ENCODE measurements at regions not wholly inside any gene's neighbourhood (a gene's known extent, or its start where the extent isn't known, plus 50 kb on each side); places are given as distances from the start of the nearest gene placed in this dataset.

DNA sequence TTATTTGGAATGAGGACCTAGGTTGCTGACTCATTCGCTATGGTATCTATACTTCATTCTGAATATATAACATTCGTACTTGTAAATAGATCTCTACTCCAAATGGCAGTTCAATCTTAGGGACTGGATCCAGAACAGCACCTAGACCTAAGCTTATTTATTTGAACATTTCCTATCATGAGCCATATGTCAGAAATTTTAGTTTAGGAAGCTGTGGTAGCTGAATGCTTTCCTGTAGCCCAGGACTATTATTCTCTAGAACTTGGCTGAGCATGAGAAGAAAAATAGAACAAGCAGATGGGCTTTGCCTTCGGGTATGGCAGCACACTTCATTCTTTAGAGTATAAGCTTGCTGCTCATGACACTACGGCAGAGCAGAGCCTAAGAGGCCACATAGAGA is 1114.4 kb upstream of the B3GALT2 start:
- Histone ChIP-seq H3K27me3 (no peaks in the 10 kb centered on the region), H3K9me3 (no peaks in the 10 kb centered on the region), H3K36me3 (no peaks in the 10 kb centered on the region), H3K27ac (no peak overlapping the region), H3K4me1 (no peaks in the 10 kb centered on the region), H3K4me3 (replicated peaks in 1 of 3) (no peak overlapping the region)
- DNase-seq = no peak
- intact Hi-C loops (cut with DNase I) = no loop called here
- 81 to 88% methylated on average over 4 of the region's 4 CpGs for WGBS, 2 donors
- TF ChIP-seq, protein P1, sequence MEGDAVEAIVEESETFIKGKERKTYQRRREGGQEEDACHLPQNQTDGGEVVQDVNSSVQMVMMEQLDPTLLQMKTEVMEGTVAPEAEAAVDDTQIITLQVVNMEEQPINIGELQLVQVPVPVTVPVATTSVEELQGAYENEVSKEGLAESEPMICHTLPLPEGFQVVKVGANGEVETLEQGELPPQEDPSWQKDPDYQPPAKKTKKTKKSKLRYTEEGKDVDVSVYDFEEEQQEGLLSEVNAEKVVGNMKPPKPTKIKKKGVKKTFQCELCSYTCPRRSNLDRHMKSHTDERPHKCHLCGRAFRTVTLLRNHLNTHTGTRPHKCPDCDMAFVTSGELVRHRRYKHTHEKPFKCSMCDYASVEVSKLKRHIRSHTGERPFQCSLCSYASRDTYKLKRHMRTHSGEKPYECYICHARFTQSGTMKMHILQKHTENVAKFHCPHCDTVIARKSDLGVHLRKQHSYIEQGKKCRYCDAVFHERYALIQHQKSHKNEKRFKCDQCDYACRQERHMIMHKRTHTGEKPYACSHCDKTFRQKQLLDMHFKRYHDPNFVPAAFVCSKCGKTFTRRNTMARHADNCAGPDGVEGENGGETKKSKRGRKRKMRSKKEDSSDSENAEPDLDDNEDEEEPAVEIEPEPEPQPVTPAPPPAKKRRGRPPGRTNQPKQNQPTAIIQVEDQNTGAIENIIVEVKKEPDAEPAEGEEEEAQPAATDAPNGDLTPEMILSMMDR (IDR thresholded peaks at IDR 0.05) = no peak
- no peak for TF ChIP-seq POLR2A (IDR thresholded peaks at IDR 0.05)

DNA sequence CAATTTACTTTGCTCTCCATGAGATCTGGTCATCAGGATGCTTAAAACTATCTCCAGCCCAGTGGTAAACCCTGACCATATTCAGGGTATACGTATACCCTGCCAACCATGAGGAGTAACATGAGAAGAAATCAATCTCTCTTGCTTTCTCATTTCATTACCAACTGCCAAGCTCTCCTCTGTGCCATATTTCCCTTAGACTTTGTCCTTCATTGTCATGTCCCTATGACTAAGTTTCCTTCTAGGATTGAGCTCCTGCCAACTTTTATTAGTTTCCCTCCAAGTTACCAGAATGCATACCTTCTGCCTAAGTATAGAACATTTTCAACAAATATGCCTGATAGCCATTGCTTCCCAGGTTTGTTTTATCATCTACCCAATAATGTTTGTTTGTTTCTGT is 1113.9 kb upstream of the B3GALT2 start:
- Histone ChIP-seq H3K4me3 (replicated peaks in 1 of 3) (no peak overlapping the region), H3K4me1 (no peaks in the 10 kb centered on the region), H3K9me3 (no peaks in the 10 kb centered on the region), H3K27ac (no peak overlapping the region), H3K36me3 (no peaks in the 10 kb centered on the region), H3K27me3 (no peaks in the 10 kb centered on the region)
- WGBS, 2 donors = 87 to 89% methylated on average over 1 of the region's 1 CpG
- intact Hi-C loops (cut with DNase I) = no loop called here
- no peak for DNase-seq
- TF ChIP-seq, protein P1 (IDR thresholded peaks at IDR 0.05) = no peak
- TF ChIP-seq POLR2A (IDR thresholded peaks at IDR 0.05) = no peak

DNA sequence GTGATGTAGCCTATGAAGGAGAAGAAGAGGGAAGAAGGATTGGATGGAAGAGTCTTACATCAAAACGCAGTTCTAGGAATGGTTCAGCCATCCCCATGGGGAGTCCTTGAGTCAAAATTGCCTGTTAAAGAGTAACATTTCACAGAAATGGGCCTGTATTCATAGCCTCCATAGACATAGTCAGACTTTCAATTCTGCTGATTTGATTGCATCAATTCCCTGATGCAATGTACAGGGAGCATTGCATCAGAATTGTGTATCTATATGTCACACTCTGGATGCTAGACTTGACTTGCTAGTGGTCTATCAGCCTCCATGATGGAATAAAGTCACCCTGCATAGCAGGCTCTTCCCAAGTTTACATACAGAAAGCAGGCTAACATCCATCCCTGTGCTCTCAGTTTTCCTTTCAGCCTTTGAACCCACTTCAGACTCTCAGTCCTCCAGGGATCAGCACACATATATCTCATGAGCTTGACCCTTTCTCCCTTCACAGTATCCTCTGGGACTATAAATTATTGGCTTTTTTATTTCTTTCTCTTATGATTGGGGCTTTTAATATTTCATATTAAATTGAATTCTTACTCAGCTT is 1111.7 kb upstream of the B3GALT2 start:
- Histone ChIP-seq H3K27me3 (no peaks in the 10 kb centered on the region), H3K4me3 (replicated peaks in 1 of 3) (no peak overlapping the region), H3K36me3 (no peaks in the 10 kb centered on the region), H3K4me1 (no peaks in the 10 kb centered on the region), H3K9me3 (no peaks in the 10 kb centered on the region), H3K27ac (no peak overlapping the region)
- TF ChIP-seq POLR2A (IDR thresholded peaks at IDR 0.05) = no peak
- TF ChIP-seq, protein P1 (IDR thresholded peaks at IDR 0.05) = no peak
- intact Hi-C loops (cut with DNase I) = no loop called here
- DNase-seq = no peak
- WGBS, 2 donors = 92 to 100% methylated on average over 1 of the region's 1 CpG

DNA sequence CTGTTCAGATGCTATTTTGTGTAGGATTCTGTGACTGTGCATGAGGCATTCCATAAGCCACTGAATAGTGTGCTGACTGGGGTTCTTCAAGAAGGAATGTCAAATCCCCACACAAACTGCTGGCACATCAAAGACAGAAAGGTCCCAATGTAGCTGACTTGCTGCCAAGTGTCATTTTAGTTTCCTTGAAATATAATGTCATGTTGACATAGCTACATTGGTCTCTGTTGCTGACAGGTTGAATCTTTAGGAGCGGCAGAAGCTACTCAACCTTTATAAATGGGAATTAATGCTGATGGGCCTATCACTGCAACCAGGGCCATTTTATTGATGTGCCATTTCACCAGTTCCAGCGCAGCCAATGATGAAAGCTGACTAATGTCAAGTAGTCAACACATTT is 1110.7 kb upstream of the B3GALT2 start:
- no peaks in the 10 kb centered on the region for H3K4me1 ChIP-seq
- no peak overlapping the region for H3K27ac ChIP-seq
- H3K36me3 ChIP-seq = no peaks in the 10 kb centered on the region
- DNase-seq = no peak
- TF ChIP-seq, protein P1 (IDR thresholded peaks at IDR 0.05) = no peak
- TF ChIP-seq POLR2A (IDR thresholded peaks at IDR 0.05) = no peak
- intact Hi-C loops (cut with DNase I) = no loop called here
- H3K27me3 ChIP-seq = no peaks in the 10 kb centered on the region
- no peak overlapping the region for H3K4me3 ChIP-seq (replicated peaks in 1 of 3)
- 96 to 100% methylated on average over 2 of the region's 2 CpGs for WGBS, 2 donors
- no peaks in the 10 kb centered on the region for H3K9me3 ChIP-seq

DNA sequence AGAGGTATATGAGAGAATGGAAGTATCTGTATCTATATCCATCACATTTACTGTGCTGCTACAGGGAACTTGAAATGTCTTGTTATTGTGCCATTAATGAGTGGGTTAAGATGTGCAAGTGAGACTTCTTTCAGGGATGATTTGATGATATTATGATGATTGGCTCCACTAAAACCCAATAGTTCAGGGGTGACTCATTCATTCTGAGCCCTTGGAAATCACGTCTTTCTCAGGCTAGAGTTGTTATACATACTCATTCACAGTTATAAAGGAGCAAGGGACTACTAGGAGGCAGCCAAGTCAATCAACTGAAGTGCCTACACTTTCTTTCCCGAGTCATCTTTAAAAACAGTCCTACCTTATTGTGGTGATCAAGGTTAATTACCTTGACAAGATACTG is 1109.8 kb upstream of the B3GALT2 start:
- no peak for TF ChIP-seq POLR2A (IDR thresholded peaks at IDR 0.05)
- TF ChIP-seq, protein P1 (IDR thresholded peaks at IDR 0.05) = no peak
- Histone ChIP-seq H3K4me1 (no peaks in the 10 kb centered on the region), H3K27me3 (no peaks in the 10 kb centered on the region), H3K4me3 (replicated peaks in 1 of 3) (no peak overlapping the region), H3K27ac (no peak overlapping the region), H3K9me3 (no peaks in the 10 kb centered on the region), H3K36me3 (no peaks in the 10 kb centered on the region)
- intact Hi-C loops (cut with DNase I) = no loop called here
- WGBS, 2 donors = 53 to 54% methylated on average over 2 of the region's 2 CpGs
- DNase-seq = no peak

Data from thyroid gland (tissue), 4 donors.